Brain microvascular endothelial cell (primary cell): ENCODE measurements at regions not wholly inside any gene's neighbourhood (a gene's known extent, or its start where the extent isn't known, plus 50 kb on each side); places are given as distances from the start of the nearest gene placed in this dataset.
A peak's percentile ranks its signal among the peaks of the same experiment; 100 is the strongest.

Experiments used
- DNase-seq: peaks from one replicate; pipeline ENCODE4 v3.0.0-alpha.2; 2020
- H3K27ac ChIP-seq: fragments of 250-450 bp; sonication (Bioruptor Pico); 2 replicates; pipeline ENCODE4 v1.5.1; 2020; ENCODE audit warnings: mild to moderate bottlenecking, moderate library complexity
- H3K27me3 ChIP-seq: fragments of 250-450 bp; sonication (Bioruptor Pico); replicated peaks from 2 replicates; pipeline ENCODE4 v1.5.1; 2020; ENCODE audit warnings: mild to moderate bottlenecking
- H3K36me3 ChIP-seq: fragments of 250-450 bp; sonication (Bioruptor Pico); replicated peaks from 2 replicates; pipeline ENCODE4 v1.5.1; 2020; ENCODE audit warnings: mild to moderate bottlenecking
- H3K4me3 ChIP-seq: 2 replicates; pipeline ENCODE4 v1.5.1; 2011; ENCODE audit warnings: low read depth, mild to moderate bottlenecking, control low read depth, low read length, moderate library complexity
- in situ Hi-C: cut with HindIII; loops from 2 replicates; pipeline ENCODE4 v1.10.0; 2017; ENCODE audit warnings: low sequenced_read_pairs, low pct_ligation_motif_present
- TF ChIP-seq, protein P1 (sequence below): IDR thresholded peaks from 2 replicates; pipeline ENCODE4 v1.5.1; 2011; ENCODE audit warnings: low read depth, mild to moderate bottlenecking, moderate library complexity, low read length, control low read depth, inconsistent platforms; ENCODE audit errors: missing control alignments

DNA sequence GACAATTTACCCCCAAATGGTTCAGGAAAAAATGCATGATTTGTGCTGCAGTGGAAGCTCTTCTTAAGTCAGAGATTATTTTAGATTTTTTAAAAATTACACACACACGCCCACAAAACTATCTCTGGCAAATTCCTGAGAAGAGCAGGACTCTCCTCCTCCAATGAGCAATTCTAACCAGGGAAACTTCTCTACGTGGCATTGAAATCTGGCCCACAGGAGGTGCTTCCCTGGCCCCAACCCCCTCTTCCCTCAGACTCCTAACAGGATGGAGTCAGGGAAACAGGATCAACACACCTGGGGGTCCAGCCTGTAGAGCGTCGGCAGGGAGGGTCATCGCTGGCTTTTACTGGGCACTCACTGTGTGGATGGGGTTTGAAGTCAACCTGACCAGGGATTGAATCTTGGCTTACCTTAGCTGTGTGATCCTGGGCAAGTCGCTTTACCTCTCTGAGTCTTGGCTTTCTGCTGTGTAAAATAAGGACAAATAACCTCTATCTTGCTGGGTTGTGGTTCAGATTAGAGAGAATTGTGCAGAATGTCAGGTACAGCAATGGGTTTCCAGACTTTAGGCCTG lies 65.4 kb upstream of the ASAP2 start:
- Histone ChIP-seq H3K27me3 (no peaks in the 10 kb centered on the region), H3K4me3 (no peak overlapping the region), H3K27ac (no peak overlapping the region), H3K36me3 (no peaks in the 10 kb centered on the region)
- no peak for DNase-seq
- in situ Hi-C loops = no loop called here
- TF ChIP-seq, protein P1, sequence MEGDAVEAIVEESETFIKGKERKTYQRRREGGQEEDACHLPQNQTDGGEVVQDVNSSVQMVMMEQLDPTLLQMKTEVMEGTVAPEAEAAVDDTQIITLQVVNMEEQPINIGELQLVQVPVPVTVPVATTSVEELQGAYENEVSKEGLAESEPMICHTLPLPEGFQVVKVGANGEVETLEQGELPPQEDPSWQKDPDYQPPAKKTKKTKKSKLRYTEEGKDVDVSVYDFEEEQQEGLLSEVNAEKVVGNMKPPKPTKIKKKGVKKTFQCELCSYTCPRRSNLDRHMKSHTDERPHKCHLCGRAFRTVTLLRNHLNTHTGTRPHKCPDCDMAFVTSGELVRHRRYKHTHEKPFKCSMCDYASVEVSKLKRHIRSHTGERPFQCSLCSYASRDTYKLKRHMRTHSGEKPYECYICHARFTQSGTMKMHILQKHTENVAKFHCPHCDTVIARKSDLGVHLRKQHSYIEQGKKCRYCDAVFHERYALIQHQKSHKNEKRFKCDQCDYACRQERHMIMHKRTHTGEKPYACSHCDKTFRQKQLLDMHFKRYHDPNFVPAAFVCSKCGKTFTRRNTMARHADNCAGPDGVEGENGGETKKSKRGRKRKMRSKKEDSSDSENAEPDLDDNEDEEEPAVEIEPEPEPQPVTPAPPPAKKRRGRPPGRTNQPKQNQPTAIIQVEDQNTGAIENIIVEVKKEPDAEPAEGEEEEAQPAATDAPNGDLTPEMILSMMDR = no peak

DNA sequence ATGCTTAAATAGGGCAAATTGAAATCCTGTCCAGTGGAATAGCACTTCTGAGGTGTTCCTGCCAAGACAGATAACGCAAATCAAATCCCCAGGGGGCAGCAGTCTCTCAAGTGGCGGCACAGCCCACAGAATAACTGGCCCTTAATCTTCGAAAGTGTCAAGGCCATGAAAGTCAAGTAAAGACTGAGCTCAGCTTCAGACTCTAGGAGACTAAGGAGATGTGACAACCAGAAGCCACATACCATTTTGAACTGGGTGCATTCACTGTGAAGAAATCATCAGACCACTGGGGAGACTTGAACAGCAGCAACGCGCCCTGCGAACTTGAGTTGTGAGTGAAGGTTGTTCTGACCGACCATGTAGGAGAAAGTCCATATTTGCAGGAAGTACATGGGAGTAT lies 66.0 kb upstream of the ASAP2 start:
- TF ChIP-seq, protein P1 = no peak
- Histone ChIP-seq H3K36me3 (no peaks in the 10 kb centered on the region), H3K27me3 (no peaks in the 10 kb centered on the region), H3K27ac (no peak overlapping the region), H3K4me3 (no peak overlapping the region)
- DNase-seq = no peak
- in situ Hi-C loops = no loop called here

DNA sequence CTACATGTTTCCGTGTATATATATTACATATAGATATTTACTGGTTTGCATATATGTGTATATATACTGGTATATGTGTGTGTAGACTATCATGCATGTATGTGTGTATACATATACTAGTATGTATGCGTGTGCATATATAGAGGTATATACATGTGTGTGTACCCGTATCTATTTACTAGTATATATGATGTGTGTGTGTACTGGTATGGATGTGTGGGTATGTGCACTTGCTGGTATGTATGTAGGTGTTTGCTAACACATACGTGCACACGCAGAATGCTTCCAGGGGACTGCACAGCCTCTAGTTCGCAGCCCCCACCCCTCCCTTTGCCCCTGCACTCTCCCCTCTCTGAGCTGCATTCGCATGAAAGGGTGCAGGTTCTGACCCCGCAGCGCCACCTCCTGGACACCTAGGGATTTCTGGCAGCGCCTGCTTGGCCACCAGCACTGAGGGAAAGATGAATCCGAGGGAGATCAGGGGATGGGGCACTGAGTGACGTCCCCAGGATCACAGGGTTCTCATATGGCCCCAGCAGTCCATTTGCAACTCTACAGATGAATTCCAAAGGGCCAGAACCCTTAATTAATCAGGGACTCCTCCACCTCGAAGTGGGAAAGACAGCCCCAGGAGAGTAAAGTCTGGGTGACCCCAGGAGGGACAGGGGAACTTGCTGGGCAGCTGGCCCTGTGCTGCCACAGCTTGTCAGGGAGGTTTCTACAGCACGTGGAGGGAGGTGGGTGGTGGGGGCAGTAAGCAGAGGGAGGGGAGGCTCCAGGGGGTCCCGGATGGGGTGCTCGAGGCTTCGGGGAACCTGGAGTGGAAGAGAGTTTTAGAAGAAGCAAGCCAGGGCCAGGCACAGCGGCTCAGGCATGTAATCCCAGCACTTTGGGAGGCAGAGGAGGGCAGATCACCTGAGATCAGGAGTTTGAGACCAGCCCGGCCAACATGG lies 66.8 kb upstream of the ASAP2 start:
- peak; percentile 59 for DNase-seq
- H3K36me3 ChIP-seq = no peaks in the 10 kb centered on the region
- TF ChIP-seq, protein P1 = peak; percentile 96
- H3K27ac ChIP-seq = no peak overlapping the region
- in situ Hi-C loops = no loop called here
- no peaks in the 10 kb centered on the region for H3K27me3 ChIP-seq
- H3K4me3 ChIP-seq = no peak overlapping the region

DNA sequence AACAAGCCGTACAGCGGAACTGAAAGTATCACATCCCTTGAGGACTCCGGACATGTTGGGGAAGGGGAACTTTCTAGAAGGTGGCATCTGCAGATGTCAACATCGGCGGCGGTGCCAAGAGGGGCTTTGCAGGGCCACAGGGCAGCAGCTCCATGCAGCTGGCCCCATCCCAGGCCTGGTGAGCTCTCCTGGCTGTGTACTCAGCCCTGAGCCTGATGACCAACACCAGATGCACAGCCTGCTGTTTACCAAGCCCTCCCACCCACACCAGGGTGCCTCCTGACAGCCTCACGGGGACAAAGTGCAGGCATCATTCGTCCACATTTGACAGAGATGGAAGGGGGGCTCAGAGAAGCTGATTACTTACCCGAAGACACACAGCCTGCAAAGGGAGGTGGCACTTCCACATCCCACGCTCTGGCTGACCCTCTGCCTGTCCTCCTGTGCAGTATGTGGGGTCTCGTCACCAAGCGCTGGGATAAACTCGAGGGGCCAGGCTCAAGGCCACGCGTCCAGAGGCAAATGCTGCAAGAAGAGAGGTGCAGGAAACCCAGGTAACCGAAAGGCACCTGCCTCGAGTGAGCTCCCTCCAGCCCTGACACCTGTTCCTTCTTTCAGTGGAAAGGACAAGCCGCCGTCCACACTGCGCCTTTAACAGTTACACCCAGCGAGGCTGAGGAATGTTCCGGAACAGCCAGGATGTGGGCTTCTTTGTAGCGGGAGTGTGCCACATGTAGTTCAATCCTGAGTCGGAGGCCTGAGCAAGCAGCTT lies 69.0 kb upstream of the ASAP2 start:
- in situ Hi-C loops = no loop called here
- H3K4me3 ChIP-seq = no peak overlapping the region
- H3K36me3 ChIP-seq = no peaks in the 10 kb centered on the region
- H3K27me3 ChIP-seq = no peaks in the 10 kb centered on the region
- TF ChIP-seq, protein P1 = no peak
- no peak overlapping the region for H3K27ac ChIP-seq
- no peak for DNase-seq

DNA sequence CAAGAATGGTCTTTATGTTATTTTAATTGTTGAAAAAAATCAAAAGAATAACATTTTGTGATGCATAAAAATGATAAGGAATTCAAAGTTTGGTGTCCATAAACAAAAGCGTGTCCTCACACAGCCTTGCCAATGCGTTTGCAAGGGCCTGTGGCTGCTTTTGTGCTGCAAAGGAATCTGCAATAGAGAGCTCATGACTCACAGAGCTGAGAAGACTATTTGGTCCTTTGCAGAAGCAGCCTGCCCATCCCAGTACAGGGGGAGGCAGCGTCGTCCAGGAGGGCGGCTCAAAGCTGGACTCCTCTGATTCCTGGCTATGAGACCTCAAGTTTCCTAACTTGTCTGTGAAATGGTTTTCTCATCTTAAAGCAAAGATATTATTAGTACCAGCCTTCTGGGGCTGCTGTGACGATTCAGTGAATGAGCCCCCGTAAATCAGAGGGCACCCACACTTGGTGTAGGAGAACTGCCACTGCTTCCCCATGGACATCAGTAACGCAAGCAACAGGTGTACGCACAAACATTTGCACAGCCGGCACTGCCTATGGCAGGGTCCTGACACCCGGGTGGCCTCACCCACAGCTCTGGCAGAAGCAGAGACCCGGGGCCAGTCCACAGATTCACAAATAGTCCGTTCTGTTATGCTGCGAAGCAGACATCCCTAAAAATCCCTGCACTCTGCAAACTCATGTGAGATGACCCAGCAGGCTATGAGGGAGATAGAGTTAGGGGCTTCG lies 70.6 kb upstream of the ASAP2 start:
- in situ Hi-C loops = no loop called here
- Histone ChIP-seq H3K27me3 (no peaks in the 10 kb centered on the region), H3K36me3 (no peaks in the 10 kb centered on the region), H3K4me3 (no peak overlapping the region), H3K27ac (no peak overlapping the region)
- TF ChIP-seq, protein P1 = no peak
- DNase-seq = peak; percentile 89
